GM19438 (cell line): ENCODE measurements at regions not wholly inside any gene's neighbourhood (a gene's known extent, or its start where the extent isn't known, plus 50 kb on each side); places are given as distances from the start of the nearest gene placed in this dataset.

Experiments
- ATAC-seq: cut with Tn5 transposase; IDR thresholded peaks from one replicate; pipeline ENCODE4 v1.9.1; 2021; ENCODE audit warnings: low read depth; ENCODE audit not compliant: unreplicated experiment

DNA sequence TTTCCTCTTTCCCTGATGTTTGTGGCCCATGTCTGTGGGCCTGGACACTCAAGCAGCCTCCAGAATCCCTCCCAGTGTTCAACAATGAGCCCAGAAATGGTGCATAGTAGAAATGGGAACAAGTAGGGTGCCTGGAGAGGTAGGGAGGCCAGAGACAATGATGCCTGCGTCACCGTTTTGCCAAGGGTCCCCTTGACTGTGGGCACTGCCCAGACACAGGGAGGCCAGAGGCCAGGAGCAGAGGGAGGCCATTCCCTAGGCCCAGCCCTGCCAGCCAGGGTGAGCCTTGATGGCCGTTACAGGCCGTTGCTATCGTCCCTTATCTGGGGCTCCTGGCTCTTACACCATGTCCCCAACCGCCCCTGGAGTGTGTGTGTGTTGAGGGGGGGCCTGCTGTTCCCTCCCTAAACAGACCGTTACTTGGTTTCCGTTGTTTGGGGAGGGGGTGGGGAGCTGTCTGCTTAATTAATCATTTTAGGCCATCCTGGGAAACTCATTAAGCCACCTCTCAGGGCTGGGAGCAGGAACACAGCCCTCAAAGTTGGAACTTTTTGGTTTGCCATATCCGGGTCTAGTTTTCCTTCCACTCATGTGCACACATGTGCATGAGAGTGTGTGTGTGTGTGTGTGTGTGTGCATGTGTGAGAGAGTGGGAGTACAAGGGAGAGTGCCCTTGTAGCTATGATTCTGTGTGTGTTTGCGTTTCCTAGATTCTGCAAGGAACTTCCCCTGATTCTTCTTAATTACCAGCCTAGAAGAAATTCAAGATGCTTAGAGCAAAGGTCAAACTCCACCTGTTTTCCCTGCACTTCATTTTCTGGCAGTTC is 135.2 kb upstream of the HAAO start:
- no peak for ATAC-seq

GRCh38 chr2:42926434-42927333 is 134.3 kb upstream of the HAAO start:
- no peak for ATAC-seq

- no peak for ATAC-seq
These were observed 133.5 kb upstream of the HAAO start for GRCh38 chr2:42925742-42926433.

- no peak for ATAC-seq
These were observed 132.1 kb upstream of the HAAO start for GRCh38 chr2:42924418-42924886.

DNA sequence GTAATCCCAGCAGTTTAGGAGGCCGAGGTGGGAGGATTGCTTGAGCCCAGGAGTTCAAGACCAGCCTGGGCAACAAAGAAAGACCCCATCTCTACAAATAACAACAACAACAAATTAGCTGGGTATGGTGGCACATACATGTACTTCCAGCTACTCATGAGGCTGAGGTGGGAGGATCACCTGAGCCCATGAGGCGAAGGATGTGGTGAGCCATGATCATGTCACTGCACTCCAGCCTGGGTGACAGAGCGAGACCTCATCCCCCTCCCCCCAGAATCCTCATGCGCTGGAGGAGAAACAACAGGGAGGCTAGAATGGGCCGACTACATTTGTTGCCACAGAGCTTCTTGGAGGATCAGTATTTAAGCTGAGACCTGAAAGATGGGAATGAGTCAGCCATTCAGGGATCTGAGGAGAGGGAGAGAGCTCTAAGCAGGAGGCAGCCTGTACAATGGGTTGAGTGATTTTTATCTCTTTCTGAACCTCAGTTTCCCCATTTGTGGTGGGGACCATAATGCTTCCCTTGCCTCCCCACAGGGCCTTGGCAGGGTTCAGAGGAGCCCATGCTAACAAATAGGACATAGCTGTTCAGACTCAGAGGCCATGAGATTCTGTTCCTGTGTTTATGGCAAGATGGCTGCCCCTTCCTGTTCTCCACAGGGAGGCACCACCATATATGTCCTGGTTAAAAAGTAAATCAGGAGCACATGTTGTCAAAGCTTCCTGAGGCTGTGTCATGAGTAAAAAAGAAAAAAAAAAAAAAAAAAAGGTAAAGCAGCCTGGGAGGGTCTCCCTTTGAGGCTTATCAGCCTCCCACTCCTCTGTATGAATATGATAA is 131.4 kb upstream of the HAAO start:
- no peak for ATAC-seq

DNA sequence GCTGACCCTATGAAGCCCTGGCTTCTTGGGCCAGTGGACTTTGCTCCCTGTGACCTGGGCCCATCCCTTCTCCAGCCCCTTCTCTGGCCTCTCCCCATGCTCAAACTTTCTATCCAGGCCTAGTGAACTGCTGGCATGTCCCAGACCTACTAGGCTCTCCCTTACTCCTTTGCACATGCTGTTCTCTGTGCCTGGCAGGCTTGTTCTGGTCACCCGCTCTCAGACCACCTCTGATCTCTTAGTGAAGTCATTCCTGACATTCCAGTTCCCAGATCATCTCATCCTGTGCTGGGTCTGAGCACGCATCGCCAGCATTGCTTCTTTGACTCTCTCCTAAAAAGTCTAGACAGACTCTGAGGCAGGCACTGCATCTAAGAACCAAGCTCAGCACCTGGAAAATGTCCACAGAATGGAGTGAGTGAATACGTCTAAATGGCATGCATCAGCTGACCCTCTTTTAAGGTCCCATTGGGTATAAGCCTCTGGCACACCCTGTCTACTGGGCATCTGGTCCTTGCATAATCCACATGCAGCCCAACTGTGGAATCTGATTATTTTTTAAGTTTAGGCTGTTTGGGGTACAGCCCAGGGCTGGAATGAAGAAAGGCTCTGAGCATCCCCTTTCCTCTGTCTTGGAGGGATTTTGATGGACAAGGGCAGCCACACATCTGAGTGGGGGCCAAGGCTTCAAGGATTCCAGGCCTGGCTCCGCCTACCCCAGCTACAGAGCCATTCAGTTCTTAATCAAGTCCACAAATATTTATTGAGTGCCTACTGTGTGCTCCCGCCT is 130.6 kb upstream of the HAAO start:
- no peak for ATAC-seq

- no peak for ATAC-seq
These were observed 129.9 kb upstream of the HAAO start for GRCh38 chr2:42922293-42922692.

- no peak for ATAC-seq
These were observed 129.3 kb upstream of the HAAO start for GRCh38 chr2:42921721-42922120.

DNA sequence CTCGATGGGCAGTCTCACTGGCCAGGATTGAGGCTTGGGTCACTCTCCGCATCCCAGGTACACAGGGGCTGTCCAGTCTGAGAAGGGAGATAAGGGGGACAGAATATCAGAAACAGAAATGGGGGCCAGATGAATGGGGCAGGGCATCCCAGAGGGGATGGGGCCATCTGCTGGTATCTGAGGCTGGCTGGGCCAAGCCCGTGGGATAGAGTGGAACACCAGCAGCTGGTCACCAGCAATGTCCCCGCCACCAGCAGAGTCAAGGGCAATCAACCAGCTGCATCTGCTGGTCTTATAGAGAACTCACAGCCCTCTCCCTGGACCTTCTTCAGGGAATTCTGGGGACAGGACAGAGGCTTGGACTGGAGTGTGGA is 128.8 kb upstream of the HAAO start:
- ATAC-seq: no peak

GRCh38 chr2:42920446-42921146 is 128.2 kb upstream of the HAAO start:
- ATAC-seq: no peak

- no peak for ATAC-seq
These were observed 126.4 kb upstream of the HAAO start for GRCh38 chr2:42918671-42919318.

- no peak for ATAC-seq
These were observed 125.7 kb upstream of the HAAO start for GRCh38 chr2:42918041-42918440.

- no peak for ATAC-seq
These were observed 125.1 kb upstream of the HAAO start for GRCh38 chr2:42917425-42917927.

DNA sequence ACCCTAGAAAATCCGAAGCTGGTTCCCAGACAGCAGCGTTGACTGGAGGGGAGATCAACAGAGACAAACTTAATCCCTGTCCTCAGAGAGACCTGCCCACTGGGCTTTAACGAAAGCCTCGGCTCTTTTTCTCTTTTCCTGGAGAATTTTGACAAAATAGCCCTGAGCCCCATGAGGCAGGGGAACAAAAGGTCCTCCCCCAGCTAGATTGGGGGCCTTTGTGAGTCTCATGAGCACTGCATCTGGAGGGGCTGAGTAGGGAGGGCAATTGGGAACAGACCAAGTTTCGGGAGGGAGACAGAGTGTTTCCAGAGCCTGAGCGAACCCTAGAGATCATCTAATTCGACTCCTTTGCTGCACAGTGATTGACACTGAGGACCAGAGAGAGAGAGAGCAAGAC is 123.9 kb upstream of the HAAO start:
- ATAC-seq: no peak

- no peak for ATAC-seq
These were observed 122.5 kb upstream of the HAAO start for GRCh38 chr2:42914860-42915259.

- ATAC-seq: no peak
These were observed 121.9 kb upstream of the HAAO start for GRCh38 chr2:42914314-42914713.

DNA sequence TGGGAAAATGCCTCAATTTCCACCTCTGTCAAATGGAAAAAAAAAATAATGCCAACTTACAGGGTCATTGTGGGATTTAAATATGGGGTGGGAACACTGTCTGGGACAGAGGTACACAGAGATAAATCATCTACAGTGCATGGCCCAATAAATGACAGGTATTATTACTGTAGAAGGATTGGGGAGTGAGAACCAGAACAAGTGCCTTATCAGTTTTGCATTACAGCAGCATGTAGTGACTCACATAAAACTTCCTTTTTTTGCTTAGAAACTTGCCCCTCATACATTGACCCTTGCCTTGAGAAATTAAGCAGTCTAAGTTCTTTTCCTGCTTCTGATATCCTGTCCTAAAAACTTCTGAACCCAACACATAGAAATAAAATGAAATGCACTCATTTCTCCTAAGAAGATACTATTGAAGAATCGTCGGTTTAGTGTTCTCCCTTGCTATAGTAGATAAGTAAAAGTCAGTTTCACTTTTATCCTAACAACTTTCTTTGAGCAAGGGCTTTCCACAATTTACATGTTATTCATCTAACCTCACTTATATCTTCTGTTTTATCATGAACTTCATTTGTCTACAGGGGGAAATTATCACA is 121.0 kb upstream of the HAAO start:
- no peak for ATAC-seq
